ENCODE measurements at regions not wholly inside any gene's neighbourhood (a gene's known extent, or its start where the extent isn't known, plus 50 kb on each side); places are given as distances from the start of the nearest gene placed in this dataset.

DNA sequence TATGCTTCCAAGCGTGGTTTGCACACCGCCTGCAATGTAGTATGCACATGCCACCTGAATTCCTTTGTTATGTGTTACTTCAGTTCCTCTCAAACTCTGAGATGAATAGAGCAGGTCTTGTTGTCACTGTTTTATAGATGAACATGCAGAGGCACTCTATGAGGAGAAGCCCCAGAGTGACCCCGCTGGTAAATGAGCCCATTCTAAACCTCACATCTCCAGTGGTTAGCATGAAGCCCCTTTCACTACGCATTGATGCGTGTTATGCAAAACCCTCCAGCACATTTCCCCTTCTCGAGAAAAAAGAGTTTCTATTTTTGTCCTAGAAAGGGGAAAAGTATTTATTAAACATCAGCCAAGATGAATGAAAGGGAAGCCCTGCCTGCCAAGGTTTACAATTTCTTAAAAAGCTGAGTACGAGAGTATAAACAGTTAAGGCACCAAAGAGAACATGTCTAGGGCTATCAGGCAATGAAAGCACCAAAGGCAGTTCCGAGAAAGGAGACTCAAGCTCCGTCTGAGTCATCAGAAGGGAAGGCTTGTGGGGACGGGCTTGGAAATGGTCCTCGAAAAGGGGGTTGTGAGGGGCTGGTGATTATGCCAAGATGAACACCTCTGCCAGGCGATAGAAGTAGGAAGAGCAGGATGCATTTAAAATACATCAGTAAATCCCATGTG lies 58.7 kb upstream of the PFKP start:
- no peak for ATAC-seq (ENCODE audit: low read depth)

DNA sequence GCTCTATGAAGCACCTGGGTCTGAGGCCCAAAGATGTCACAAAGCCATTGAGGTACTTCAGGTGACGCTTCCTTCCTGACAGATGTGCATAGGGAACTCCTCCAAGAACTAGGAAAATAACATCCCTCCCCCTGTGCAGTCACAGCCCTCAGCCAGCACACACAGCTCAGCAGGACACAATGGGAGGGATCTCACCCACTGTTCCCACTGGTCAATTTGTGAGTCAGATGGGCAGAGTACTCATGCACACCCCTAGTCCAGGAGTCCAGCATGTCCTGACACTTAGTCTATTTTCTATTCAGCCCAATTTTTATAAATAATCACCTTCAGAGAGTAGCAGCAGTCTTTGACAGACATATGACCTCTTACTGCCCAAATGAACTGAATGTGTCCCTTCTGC lies 60.7 kb upstream of the PFKP start:
- no peaks in the 10 kb centered on the region for H4K20me1 ChIP-seq (ENCODE audit: control insufficient read depth, insufficient read depth, low read length, poor library complexity, severe bottlenecking)
- H3K4me1 ChIP-seq (ENCODE audit: control insufficient read depth in 2 of 2, insufficient read depth in 2 of 2, low read length in 2 of 2), result peaks cover 29 to 33% of the 10 kb centered on the region in 2 donors
- no peak overlapping the region for H2AFZ ChIP-seq (ENCODE audit: insufficient read depth, low read depth, low read length, poor library complexity, severe bottlenecking)
- H3K4me3 ChIP-seq (ENCODE audit: control extremely low read depth in 1 of 5, extremely low read depth in 1 of 5, insufficient read depth in 1 of 5, low read depth in 2 of 5, low read length in 4 of 5), result no peak overlapping the region
- no peak overlapping the region for H3K4me3 Mint-ChIP-seq
- ATAC-seq (ENCODE audit: low read depth) (no peak), DNase-seq (no peak)
- ChIA-PET CTCF (no interaction called here), POLR2A (no interaction called here)
- peaks cover 33% of the 10 kb centered on the region for H3K4me1 Mint-ChIP-seq
- WGBS (ENCODE audit: insufficient coverage), result 100% methylated on average over 1 of the region's 1 CpG
- H3K9ac ChIP-seq (ENCODE audit: low read length), result no peak overlapping the region
- no peak overlapping the region for H3K27ac Mint-ChIP-seq
- H3K27me3 ChIP-seq (replicated peaks in 1 of 4; ENCODE audit: control extremely low read depth in 1 of 4, control insufficient read depth in 3 of 4, insufficient read depth in 4 of 4, low read length in 3 of 4), result no peaks in the 10 kb centered on the region
- H3K27me3 Mint-ChIP-seq, result peaks cover 14% of the 10 kb centered on the region
- intact Hi-C loops (cut with micrococcal nuclease), result no loop called here
- no peaks in the 10 kb centered on the region for H3K79me2 ChIP-seq (ENCODE audit: control insufficient read depth, insufficient read depth, low read length)
- no peak for TF ChIP-seq EZH2 (IDR thresholded peaks at IDR 0.05; ENCODE audit: borderline replicate concordance, insufficient read depth, low read depth, low read length, poor library complexity, severe bottlenecking)
- TF ChIP-seq, protein P1, sequence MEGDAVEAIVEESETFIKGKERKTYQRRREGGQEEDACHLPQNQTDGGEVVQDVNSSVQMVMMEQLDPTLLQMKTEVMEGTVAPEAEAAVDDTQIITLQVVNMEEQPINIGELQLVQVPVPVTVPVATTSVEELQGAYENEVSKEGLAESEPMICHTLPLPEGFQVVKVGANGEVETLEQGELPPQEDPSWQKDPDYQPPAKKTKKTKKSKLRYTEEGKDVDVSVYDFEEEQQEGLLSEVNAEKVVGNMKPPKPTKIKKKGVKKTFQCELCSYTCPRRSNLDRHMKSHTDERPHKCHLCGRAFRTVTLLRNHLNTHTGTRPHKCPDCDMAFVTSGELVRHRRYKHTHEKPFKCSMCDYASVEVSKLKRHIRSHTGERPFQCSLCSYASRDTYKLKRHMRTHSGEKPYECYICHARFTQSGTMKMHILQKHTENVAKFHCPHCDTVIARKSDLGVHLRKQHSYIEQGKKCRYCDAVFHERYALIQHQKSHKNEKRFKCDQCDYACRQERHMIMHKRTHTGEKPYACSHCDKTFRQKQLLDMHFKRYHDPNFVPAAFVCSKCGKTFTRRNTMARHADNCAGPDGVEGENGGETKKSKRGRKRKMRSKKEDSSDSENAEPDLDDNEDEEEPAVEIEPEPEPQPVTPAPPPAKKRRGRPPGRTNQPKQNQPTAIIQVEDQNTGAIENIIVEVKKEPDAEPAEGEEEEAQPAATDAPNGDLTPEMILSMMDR (IDR thresholded peaks at IDR 0.05), result no peak
- H3K9me3 ChIP-seq (ENCODE audit: control extremely low read depth in 1 of 3, control insufficient read depth in 2 of 3, insufficient read depth in 1 of 3, low read length in 2 of 3), result no peaks in the 10 kb centered on the region
- H3K9me3 Mint-ChIP-seq (ENCODE audit: insufficient read depth), result no peaks in the 10 kb centered on the region
- no peak overlapping the region for H3K4me2 ChIP-seq (replicated peaks; ENCODE audit: low read depth, low read length, poor library complexity, severe bottlenecking)
- no peak overlapping the region for H3K27ac ChIP-seq (ENCODE audit: low read length in 2 of 2)
- no peaks in the 10 kb centered on the region for H3K36me3 ChIP-seq (replicated peaks in 1 of 2; ENCODE audit: control extremely low read depth in 1 of 2, control insufficient read depth in 1 of 2, extremely low read depth in 1 of 2, insufficient read depth in 2 of 2, low read length in 1 of 2)

More for the DNA sequence above, 58.7 kb upstream of the PFKP start:
- H3K9ac ChIP-seq (ENCODE audit: low read length), result peak overlapping the region; percentile 6
- peaks cover 33% of the 10 kb centered on the region for H3K4me1 Mint-ChIP-seq
- no peaks in the 10 kb centered on the region for H3K79me2 ChIP-seq (ENCODE audit: control insufficient read depth, insufficient read depth, low read length)
- H3K4me3 ChIP-seq (ENCODE audit: control extremely low read depth in 1 of 5, extremely low read depth in 1 of 5, insufficient read depth in 1 of 5, low read depth in 2 of 5, low read length in 4 of 5), result peak overlapping the region in 2 of 5 experiments; percentile 2 to 20
- POLR2A ChIA-PET, result no interaction called here
- peaks cover 27% of the 10 kb centered on the region for H3K27me3 Mint-ChIP-seq
- peak overlapping the region; percentile 69 for H3K4me3 Mint-ChIP-seq
- 30% methylated on average over 7 of the region's 12 CpGs for WGBS (ENCODE audit: insufficient coverage)
- peak overlapping the region; percentile 56 for H3K4me2 ChIP-seq (replicated peaks; ENCODE audit: low read depth, low read length, poor library complexity, severe bottlenecking)
- H3K27me3 ChIP-seq (replicated peaks in 1 of 4; ENCODE audit: control extremely low read depth in 1 of 4, control insufficient read depth in 3 of 4, insufficient read depth in 4 of 4, low read length in 3 of 4), result peaks cover 0 to 8% (median 5%) of the 10 kb centered on the region in 4 experiments
- TF ChIP-seq, protein P1 (IDR thresholded peaks at IDR 0.05), result no peak
- no peak for TF ChIP-seq EZH2 (IDR thresholded peaks at IDR 0.05; ENCODE audit: borderline replicate concordance, insufficient read depth, low read depth, low read length, poor library complexity, severe bottlenecking)
- no peaks in the 10 kb centered on the region for H4K20me1 ChIP-seq (ENCODE audit: control insufficient read depth, insufficient read depth, low read length, poor library complexity, severe bottlenecking)
- intact Hi-C loops (cut with micrococcal nuclease), result no loop called here
- H3K4me1 ChIP-seq (ENCODE audit: control insufficient read depth in 2 of 2, insufficient read depth in 2 of 2, low read length in 2 of 2), result peaks cover 29 to 33% of the 10 kb centered on the region in 2 donors
- H3K9me3 Mint-ChIP-seq (ENCODE audit: insufficient read depth), result no peaks in the 10 kb centered on the region
- no peaks in the 10 kb centered on the region for H3K36me3 ChIP-seq (replicated peaks in 1 of 2; ENCODE audit: control extremely low read depth in 1 of 2, control insufficient read depth in 1 of 2, extremely low read depth in 1 of 2, insufficient read depth in 2 of 2, low read length in 1 of 2)
- no peaks in the 10 kb centered on the region for H3K9me3 ChIP-seq (ENCODE audit: control extremely low read depth in 1 of 3, control insufficient read depth in 2 of 3, insufficient read depth in 1 of 3, low read length in 2 of 3)
- no peak overlapping the region for H3K27ac Mint-ChIP-seq
- CTCF ChIA-PET, result interaction anchor here (1.3 kb wide), 1 partner anchor 80 kb away, joined by 3 read pairs; no protein-coding TSS in a partner anchor
- H2AFZ ChIP-seq (ENCODE audit: insufficient read depth, low read depth, low read length, poor library complexity, severe bottlenecking), result peak overlapping the region; percentile 18
- no peak for DNase-seq
- no peak overlapping the region for H3K27ac ChIP-seq (ENCODE audit: low read length in 2 of 2)

All from B cell (primary cell).